GM12875 (cell line): ENCODE measurements at regions not wholly inside any gene's neighbourhood (a gene's known extent, or its start where the extent isn't known, plus 50 kb on each side); places are given as distances from the start of the nearest gene placed in this dataset.

Experiments used
- H3K4me3 ChIP-seq: one replicate; pipeline ENCODE4 v1.5.1; 2011; ENCODE audit warnings: low read depth, low read length, control low read depth
- CTCF ChIP-seq: IDR thresholded peaks from 2 replicates; pipeline ENCODE4 v1.5.1; 2011; ENCODE audit warnings: low read depth, mild to moderate bottlenecking, control low read depth, inconsistent platforms, low read length, moderate library complexity, borderline replicate concordance; ENCODE audit not compliant: insufficient read depth

GRCh38 chr15:61605343-61605742, 376.2 kb upstream of the RORA start:
- no peak for TF ChIP-seq CTCF
- H3K4me3 ChIP-seq, result no peak overlapping the region

DNA sequence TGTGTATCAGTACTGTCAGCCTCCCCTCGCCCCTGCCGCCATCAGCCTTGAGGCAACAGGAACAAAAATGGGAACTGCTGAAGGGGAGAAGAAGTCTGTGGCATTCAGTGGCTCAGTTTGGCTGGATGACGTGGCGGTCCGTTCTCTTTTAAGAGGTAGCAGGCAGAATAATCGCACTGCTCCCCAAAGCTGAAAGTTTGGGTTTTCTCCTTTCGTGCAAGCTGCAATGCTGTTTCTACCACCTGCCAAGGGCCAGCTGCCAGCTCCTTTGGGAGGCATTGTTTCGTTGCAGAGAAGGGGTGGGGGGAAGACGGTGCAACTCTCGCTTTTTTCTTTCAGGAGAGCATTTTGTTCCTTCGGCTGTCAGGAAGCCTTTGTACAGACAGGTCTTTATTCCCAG, 369.6 kb upstream of the RORA start:
- no peak for TF ChIP-seq CTCF
- no peak overlapping the region for H3K4me3 ChIP-seq

DNA sequence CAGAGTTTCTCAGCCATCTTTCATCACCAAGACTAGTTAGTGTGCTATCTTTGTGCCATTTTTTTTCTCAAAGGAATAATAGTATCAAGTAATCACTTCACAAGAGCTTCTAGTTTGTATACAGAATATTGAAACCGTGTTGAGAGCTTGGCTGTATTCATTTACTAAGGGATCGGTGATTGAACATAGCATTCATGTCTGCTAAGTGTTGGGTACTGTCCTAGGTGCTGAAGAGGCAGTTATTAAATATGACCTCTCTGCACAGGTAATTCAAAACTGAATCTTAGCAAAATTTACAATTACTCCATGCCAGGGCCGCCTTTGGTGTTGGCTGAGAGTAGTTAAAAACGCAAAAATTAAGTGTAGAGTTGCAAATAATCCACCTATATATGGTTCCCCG, 355.3 kb upstream of the RORA start:
- H3K4me3 ChIP-seq, result no peak overlapping the region
- TF ChIP-seq CTCF, result no peak

DNA sequence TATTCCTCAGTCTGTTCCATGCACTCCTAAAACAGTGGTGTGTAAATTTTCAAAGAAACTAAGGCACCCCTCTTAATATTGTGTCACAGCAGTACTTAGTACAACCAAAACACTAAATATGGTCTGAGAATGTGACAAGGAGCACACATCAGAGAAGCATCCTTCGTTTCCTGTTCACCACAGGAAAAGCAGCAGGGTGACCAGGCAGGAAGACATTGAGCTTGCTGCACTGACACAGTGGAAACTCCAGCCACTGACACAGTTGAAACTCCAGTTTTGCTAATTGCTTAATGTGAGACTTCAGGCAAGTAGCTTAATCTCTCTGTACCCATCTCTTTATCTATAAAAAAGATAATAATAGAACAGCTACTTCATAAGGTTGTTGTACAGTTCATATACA, 353.0 kb upstream of the RORA start:
- no peak for TF ChIP-seq CTCF

DNA sequence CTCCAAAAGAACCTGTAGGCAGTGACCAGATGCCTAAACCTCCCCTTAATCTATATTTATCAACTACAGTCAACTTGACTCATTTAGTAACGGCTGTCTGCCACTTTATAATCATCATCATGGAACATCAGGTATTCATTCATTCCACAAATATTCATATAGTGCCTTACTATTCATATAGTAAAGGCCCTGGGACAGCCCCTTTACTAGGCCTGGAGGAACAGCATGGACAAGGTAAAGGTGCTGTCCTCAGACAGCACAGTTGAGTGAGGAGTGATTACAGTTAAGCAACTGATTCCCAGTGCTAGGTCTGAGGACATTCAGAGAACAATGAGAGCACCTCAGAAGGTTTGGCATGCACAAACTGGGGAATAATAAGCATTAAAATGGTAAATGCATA, 346.5 kb upstream of the RORA start:
- no peak for TF ChIP-seq CTCF
- H3K4me3 ChIP-seq, result no peak overlapping the region

More for the DNA sequence above, 353.0 kb upstream of the RORA start:
- H3K4me3 ChIP-seq, result no peak overlapping the region

DNA sequence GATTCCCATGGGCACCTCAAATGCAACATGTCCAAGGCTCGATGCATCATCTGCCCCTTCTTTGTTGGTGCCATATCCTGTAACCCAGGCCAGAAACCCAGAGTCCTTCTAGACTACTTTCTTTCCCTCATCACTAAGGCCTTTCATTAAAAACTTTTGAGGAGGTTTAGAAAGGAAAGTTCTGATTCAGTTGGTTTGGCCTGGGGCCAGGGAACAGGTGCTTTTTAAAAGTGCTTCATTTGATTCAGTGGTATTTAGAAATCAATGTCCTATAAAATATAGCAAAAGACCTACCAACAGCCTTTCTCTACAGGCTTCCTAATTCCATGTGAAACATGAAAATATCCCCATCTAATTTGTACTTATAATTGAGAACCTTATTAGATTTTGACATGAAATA, 341.9 kb upstream of the RORA start:
- TF ChIP-seq CTCF, result no peak
- H3K4me3 ChIP-seq, result no peak overlapping the region

GRCh38 chr15:61564785-61565184, 335.7 kb upstream of the RORA start:
- H3K4me3 ChIP-seq, result no peak overlapping the region
- no peak for TF ChIP-seq CTCF
